ENCODE measurements at regions not wholly inside any gene's neighbourhood (a gene's known extent, or its start where the extent isn't known, plus 50 kb on each side); places are given as distances from the start of the nearest gene placed in this dataset.

DNA sequence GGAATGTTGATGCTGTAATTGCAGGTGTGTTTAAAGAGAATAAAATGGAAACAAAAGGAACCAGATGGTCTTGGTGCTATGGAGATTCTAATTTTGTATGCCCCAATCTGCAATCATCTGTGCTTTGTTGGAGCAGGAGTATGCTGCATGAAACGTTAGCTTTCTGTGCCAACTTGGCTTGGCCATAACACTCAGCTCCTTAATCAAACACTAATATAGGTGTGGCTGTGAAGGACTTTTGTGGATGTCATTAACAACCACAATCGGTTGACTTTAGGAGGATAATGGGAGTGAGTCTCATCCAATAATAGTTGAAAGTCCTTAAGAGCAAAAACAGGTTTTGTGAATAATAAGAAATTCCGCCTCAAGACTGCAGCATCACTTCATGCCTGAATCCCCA, 399.2 kb downstream of the NLGN4X start:
- Mint-ChIP-seq H3K9me3 (peaks cover 6% of the 10 kb centered on the region), H3K27me3 (ENCODE audit: low read depth) (no peaks in the 10 kb centered on the region), H3K36me3 (ENCODE audit: insufficient read depth) (no peaks in the 10 kb centered on the region), H3K4me1 (ENCODE audit: low read depth) (no peaks in the 10 kb centered on the region), H3K4me3 (no peak overlapping the region)
- DNase-seq (no peak), ATAC-seq (no peak)

DNA sequence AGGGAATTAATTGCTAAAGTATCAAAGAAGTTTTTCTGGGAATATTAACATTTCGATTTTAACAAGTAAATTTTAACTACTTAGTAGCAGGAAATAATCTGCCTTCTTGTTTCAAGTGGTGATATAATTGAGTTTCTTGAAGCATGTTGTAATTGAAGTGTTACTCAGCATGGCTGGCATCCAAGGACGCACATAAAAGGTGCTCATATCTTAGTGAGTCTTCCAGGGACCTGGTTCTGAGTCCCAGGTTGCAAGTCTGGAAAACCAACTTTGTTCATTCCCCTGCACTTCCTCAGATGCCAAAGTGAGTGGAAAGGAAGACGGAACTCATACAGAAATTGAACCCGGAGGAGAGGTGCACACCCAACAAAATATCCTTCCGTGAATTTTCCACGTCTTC, 399.6 kb downstream of the NLGN4X start:
- H3K9me3 Mint-ChIP-seq = peaks cover 6% of the 10 kb centered on the region
- ATAC-seq = no peak

DNA sequence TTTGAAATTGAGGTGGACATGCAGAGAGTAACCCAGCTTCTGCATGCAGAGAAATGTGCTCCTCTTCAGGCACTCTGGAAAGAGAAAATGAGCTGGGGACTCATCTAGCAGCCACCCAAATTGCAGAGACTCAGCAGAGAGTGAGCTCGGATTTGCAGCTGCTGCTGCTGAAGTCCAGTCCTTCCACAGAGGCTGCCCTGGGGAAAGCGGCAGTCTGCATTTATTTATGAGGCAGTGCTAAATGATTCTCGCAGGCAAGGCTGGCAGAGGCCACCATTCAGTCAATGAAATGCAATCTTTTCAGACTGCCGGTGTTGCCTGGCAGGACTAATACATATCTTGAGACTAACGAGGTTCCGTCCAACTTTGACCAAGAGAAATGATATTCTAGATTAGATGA, 404.8 kb downstream of the NLGN4X start:
- peaks cover 6% of the 10 kb centered on the region for H3K9me3 Mint-ChIP-seq
- DNase-seq (no peak), ATAC-seq (no peak)
- H3K27me3 Mint-ChIP-seq (ENCODE audit: low read depth) = no peaks in the 10 kb centered on the region
- H3K36me3 Mint-ChIP-seq (ENCODE audit: insufficient read depth) = no peaks in the 10 kb centered on the region
- H3K4me1 Mint-ChIP-seq (ENCODE audit: low read depth) = no peaks in the 10 kb centered on the region
- H3K4me3 Mint-ChIP-seq = no peak overlapping the region

More for the DNA sequence above, 399.6 kb downstream of the NLGN4X start:
- DNase-seq = no peak
- Mint-ChIP-seq H3K4me3 (no peak overlapping the region), H3K36me3 (ENCODE audit: insufficient read depth) (no peaks in the 10 kb centered on the region), H3K4me1 (ENCODE audit: low read depth) (no peaks in the 10 kb centered on the region), H3K27me3 (ENCODE audit: low read depth) (no peaks in the 10 kb centered on the region)

DNA sequence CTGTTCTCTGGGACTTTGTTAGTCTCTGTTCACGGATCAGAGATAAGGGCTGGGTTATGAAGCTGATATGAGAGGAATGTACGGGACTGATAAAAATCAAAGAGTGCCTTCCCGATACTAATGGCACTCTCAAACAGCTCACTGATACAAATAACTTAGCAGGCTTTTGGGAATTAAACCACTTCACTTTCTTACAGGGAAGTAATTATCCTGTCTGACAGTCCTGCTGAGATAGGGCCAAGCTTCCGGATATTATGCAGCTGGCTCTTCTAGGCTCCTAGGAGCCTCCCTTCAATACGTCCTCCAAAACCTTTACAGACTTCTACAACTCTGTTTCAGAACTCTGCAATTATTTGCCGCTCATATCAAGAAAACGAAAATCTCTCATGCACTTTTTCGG, 418.0 kb downstream of the NLGN4X start:
- H3K9me3 Mint-ChIP-seq = no peaks in the 10 kb centered on the region
- ATAC-seq (no peak), DNase-seq (no peak)
- no peaks in the 10 kb centered on the region for H3K27me3 Mint-ChIP-seq (ENCODE audit: low read depth)
- H3K36me3 Mint-ChIP-seq (ENCODE audit: insufficient read depth) = no peaks in the 10 kb centered on the region
- no peaks in the 10 kb centered on the region for H3K4me1 Mint-ChIP-seq (ENCODE audit: low read depth)
- no peak overlapping the region for H3K4me3 Mint-ChIP-seq

DNA sequence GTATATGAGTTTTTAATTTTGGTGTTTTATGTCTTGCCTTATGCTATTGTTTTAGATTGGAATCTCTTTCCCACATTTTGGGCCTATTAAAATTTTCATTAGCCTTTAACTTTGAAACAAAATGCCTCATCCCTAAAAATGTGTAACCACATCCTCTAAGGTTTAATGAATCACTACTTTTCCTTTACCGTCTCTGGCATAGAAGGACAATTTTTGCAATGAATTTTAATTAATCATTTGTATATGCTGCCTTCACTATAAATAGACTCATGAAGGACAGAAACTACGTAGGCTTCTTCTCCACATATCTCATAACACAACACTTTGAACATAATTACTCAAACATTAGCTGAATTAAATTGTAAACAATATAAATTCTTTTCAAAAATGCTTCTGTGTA, 421.5 kb downstream of the NLGN4X start:
- DNase-seq = no peak
- Mint-ChIP-seq H3K9me3 (no peaks in the 10 kb centered on the region), H3K4me3 (no peak overlapping the region), H3K36me3 (ENCODE audit: insufficient read depth) (no peaks in the 10 kb centered on the region), H3K27me3 (ENCODE audit: low read depth) (no peaks in the 10 kb centered on the region), H3K4me1 (ENCODE audit: low read depth) (no peaks in the 10 kb centered on the region)
- ATAC-seq = no peak

DNA sequence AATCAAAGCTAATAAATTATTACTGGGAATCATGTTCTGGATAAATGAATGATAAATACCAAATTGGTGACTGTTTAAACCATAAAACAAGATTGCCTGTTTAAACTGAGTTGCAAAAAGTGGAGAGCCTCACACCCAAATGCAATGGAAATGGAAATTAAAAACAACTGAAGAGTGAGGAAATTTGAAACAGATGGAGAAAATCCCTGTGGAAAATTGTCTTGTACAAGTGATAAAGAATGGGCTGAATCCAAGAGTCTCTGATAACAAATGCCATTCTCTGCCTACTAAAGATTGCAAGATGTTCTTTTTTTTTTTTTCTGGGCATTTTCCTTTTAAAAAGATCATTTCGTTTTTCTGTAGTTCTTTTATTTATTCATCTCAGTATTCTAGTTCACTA, 426.3 kb downstream of the NLGN4X start:
- Mint-ChIP-seq H3K9me3 (peaks cover 2% of the 10 kb centered on the region), H3K4me1 (ENCODE audit: low read depth) (no peaks in the 10 kb centered on the region), H3K4me3 (no peak overlapping the region), H3K27me3 (ENCODE audit: low read depth) (no peaks in the 10 kb centered on the region), H3K36me3 (ENCODE audit: insufficient read depth) (no peaks in the 10 kb centered on the region)
- ATAC-seq (no peak), DNase-seq (no peak)

DNA sequence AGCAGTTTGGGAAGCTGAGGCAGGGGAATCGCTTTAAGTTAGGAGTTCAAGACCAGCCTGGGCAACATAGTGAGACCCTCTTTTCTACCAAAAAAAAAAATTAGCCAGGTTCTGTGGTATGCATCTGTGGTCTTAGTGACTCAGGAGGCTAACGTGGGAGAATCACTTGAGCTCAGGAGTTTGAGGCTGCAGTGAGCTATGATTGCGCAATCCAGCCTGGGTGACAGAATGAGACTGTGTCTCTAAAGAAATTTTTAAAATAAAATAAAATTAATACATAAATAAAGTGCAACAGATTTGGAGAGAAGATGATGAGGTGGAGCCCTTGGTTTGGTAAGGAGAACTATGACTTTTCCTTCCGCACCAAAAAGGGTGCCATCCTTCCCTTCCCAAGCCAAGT, 436.9 kb downstream of the NLGN4X start:
- no peak overlapping the region for H3K4me3 Mint-ChIP-seq
- H3K9me3 Mint-ChIP-seq = peaks cover 8% of the 10 kb centered on the region
- H3K27me3 Mint-ChIP-seq (ENCODE audit: low read depth) = no peaks in the 10 kb centered on the region
- no peak for ATAC-seq
- no peak for DNase-seq
- no peaks in the 10 kb centered on the region for H3K36me3 Mint-ChIP-seq (ENCODE audit: insufficient read depth)
- H3K4me1 Mint-ChIP-seq (ENCODE audit: low read depth) = no peaks in the 10 kb centered on the region

DNA sequence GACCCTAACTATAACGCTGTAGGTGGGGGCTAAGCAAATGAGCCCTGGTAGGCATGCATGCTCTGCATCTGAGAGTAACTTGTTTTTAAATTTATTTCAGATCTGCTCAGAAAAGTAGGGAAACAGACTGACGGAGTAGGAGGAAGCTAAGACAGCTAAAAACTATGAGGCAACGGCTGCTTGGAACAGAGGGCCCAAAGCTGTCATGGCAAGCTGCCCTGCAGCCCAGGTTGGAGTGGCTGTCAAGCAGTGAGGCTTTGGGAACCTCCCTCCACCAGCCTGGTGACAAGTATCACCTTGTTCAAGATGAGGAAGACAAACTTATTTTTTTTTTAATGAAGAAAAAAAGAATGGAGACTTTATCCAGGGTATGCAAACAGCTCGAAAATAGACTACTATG, 439.8 kb downstream of the NLGN4X start:
- Mint-ChIP-seq H3K36me3 (ENCODE audit: insufficient read depth) (no peaks in the 10 kb centered on the region), H3K4me1 (ENCODE audit: low read depth) (no peaks in the 10 kb centered on the region)

DNA sequence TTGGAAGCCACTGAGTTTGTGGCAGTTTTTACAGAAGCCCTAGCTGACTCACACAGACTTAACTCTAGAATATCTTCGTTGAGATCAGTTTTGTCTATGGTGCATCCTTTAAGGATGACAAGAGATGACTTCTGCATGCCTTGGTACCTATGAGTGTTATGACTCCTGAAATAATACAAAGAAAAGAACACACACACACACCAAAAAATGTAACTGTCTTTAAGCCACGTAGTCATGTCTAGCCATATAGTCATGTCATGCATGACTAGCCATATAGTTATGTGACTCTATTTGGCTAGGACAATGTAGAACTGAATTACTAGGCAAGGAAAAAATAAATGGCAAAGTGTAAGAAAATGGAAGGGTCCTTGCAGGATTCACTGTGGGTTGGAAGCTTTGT, 447.8 kb downstream of the NLGN4X start:
- H3K4me3 Mint-ChIP-seq = no peak overlapping the region
- H3K36me3 Mint-ChIP-seq (ENCODE audit: insufficient read depth) = no peaks in the 10 kb centered on the region
- ATAC-seq (no peak), DNase-seq (no peak)
- H3K27me3 Mint-ChIP-seq (ENCODE audit: low read depth) = no peaks in the 10 kb centered on the region
- H3K4me1 Mint-ChIP-seq (ENCODE audit: low read depth) = no peaks in the 10 kb centered on the region
- peaks cover 3% of the 10 kb centered on the region for H3K9me3 Mint-ChIP-seq

More for the DNA sequence above, 439.8 kb downstream of the NLGN4X start:
- ATAC-seq (no peak), DNase-seq (no peak)
- Mint-ChIP-seq H3K9me3 (peaks cover 5% of the 10 kb centered on the region), H3K4me3 (no peak overlapping the region), H3K27me3 (ENCODE audit: low read depth) (no peaks in the 10 kb centered on the region)

DNA sequence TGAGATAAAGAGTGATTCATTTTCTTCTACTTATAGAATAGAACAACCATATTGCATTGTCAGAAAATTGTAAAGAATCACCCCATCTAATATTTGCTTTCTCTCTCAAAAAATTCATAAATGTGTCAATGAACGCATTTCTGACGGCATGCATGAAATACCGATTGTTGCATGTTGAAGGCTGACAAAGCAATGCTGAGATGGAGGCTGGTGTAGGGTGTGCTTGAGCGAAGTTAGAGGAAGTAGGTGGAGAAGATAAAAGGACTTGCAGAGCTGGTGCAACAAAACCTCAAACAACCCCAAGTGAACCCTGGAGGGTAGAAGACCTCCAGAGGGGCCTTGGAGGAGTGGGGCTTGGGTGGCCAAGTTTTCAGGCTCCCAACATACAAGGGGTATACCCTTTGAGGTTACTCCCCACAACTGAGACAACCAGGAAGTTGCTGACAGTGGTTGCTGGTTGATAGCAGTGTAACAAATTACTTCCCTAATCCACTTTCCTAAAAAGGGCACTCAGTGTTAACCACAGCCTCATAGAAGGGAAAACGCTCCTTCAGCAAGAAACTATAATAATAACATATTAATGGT, 452.7 kb downstream of the NLGN4X start:
- Mint-ChIP-seq H3K9me3 (peaks cover 3% of the 10 kb centered on the region), H3K4me1 (ENCODE audit: low read depth) (no peaks in the 10 kb centered on the region), H3K27me3 (ENCODE audit: low read depth) (no peaks in the 10 kb centered on the region), H3K4me3 (no peak overlapping the region), H3K36me3 (ENCODE audit: insufficient read depth) (no peaks in the 10 kb centered on the region)
- no peak for ATAC-seq
- DNase-seq = no peak

DNA sequence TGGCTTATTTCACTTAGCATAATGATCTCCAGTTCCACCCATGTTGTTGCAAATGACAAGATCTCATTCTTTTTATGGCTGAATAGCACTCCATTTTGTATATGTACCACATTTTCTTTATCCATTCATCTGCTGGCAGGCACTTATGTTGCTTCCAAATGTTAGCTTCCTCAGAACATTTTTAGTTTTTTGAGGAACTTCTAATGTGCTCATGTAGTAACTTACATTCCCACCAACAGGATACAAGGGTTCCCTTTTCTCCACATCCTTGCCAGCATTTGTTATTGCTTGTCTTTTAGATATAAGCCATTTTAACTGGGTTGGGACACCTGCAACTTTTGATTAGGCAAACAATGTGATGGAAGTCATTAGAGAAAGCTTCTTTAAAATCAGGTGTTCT, 454.2 kb downstream of the NLGN4X start:
- Mint-ChIP-seq H3K9me3 (peaks cover 3% of the 10 kb centered on the region), H3K27me3 (ENCODE audit: low read depth) (no peaks in the 10 kb centered on the region), H3K4me3 (no peak overlapping the region), H3K36me3 (ENCODE audit: insufficient read depth) (no peaks in the 10 kb centered on the region), H3K4me1 (ENCODE audit: low read depth) (no peaks in the 10 kb centered on the region)
- ATAC-seq (no peak), DNase-seq (no peak)

DNA sequence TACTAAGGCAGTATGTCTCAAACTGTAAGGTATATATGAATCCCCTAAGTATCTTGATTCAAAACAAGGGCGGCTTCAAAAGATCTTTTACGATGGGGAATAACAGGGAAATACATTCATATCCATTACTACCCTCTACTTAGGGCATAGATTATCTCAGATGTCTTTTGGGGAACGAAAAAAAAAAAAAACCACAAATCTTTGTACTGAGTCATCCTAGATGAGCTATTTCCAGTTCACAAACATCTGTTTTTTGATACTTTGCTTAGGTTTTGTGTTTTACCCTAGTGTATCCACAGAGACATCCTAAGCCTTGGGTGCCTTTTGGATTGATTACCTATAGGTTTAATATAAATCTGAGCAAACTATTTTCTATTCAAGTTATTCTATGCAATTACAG, 457.2 kb downstream of the NLGN4X start:
- H3K36me3 Mint-ChIP-seq (ENCODE audit: insufficient read depth) = no peaks in the 10 kb centered on the region
- ATAC-seq = no peak
- H3K4me3 Mint-ChIP-seq = no peak overlapping the region
- no peaks in the 10 kb centered on the region for H3K27me3 Mint-ChIP-seq (ENCODE audit: low read depth)
- no peaks in the 10 kb centered on the region for H3K9me3 Mint-ChIP-seq
- H3K4me1 Mint-ChIP-seq (ENCODE audit: low read depth) = no peaks in the 10 kb centered on the region
- DNase-seq = no peak

DNA sequence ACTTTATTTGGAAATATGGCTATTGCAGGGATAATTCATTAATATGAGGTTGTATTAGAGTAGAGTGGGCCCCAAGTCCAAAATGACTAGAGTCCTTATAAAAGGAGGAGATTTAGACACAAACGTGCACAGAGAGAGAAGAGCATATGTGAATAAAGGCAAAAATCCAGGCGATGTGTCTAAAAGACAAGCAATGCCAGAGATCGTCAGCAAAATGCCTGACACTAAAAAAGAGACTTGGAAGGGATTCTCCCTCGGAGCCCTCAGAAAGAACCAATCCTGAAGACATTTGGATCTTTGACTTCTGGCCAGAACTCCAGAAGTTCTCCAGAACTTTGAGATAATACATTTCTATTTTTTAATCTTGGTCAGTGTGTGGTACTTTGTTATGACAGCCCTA, 472.1 kb downstream of the NLGN4X start:
- DNase-seq (no peak), ATAC-seq (no peak)
- Mint-ChIP-seq H3K36me3 (ENCODE audit: insufficient read depth) (no peaks in the 10 kb centered on the region), H3K9me3 (no peaks in the 10 kb centered on the region), H3K27me3 (ENCODE audit: low read depth) (no peaks in the 10 kb centered on the region), H3K4me1 (ENCODE audit: low read depth) (no peaks in the 10 kb centered on the region), H3K4me3 (no peak overlapping the region)

DNA sequence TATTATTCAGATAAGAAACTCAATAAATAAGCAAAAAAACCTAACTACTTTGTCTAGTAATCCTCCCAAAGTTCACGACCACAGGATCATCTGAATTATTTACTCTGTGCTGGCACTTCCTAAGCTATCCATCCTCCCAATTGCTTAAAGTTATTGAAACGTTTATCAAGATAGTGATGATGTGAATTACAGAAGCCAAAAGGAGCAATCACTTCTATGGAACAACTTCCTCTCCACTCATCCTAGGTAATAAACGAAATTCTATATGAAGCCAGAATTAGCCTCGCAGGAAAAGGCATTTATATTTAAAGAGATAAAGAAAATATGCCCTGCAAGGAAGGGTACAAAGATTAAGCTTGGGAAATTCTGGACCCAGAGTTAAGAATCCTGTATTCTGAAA, 475.4 kb downstream of the NLGN4X start:
- DNase-seq (no peak), ATAC-seq (no peak)
- no peaks in the 10 kb centered on the region for H3K36me3 Mint-ChIP-seq (ENCODE audit: insufficient read depth)
- no peak overlapping the region for H3K4me3 Mint-ChIP-seq
- no peaks in the 10 kb centered on the region for H3K4me1 Mint-ChIP-seq (ENCODE audit: low read depth)
- H3K9me3 Mint-ChIP-seq = no peaks in the 10 kb centered on the region
- no peaks in the 10 kb centered on the region for H3K27me3 Mint-ChIP-seq (ENCODE audit: low read depth)

DNA sequence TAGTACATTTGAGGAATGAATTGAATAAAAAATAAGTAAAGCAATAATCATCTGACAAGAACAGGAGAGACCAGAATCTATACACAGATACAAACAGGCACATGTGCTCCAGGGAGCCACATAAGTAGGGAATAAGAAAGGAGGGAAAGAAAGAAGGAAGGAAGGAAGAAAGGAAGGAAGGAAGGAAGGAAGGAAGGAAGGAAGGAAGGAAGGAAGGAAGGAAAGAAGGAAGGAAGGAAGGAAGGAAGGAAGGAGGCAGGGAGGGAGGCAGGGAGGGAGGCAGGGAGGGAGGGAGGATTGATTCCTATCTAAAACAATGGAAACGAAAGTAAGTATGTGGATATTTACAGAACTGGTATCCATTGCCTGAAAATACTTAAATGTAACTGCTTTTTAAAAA, 475.8 kb downstream of the NLGN4X start:
- H3K36me3 Mint-ChIP-seq (ENCODE audit: insufficient read depth) = no peaks in the 10 kb centered on the region
- H3K9me3 Mint-ChIP-seq = no peaks in the 10 kb centered on the region
- ATAC-seq (no peak), DNase-seq (no peak)
- no peak overlapping the region for H3K4me3 Mint-ChIP-seq
- no peaks in the 10 kb centered on the region for H3K4me1 Mint-ChIP-seq (ENCODE audit: low read depth)
- H3K27me3 Mint-ChIP-seq (ENCODE audit: low read depth) = no peaks in the 10 kb centered on the region

DNA sequence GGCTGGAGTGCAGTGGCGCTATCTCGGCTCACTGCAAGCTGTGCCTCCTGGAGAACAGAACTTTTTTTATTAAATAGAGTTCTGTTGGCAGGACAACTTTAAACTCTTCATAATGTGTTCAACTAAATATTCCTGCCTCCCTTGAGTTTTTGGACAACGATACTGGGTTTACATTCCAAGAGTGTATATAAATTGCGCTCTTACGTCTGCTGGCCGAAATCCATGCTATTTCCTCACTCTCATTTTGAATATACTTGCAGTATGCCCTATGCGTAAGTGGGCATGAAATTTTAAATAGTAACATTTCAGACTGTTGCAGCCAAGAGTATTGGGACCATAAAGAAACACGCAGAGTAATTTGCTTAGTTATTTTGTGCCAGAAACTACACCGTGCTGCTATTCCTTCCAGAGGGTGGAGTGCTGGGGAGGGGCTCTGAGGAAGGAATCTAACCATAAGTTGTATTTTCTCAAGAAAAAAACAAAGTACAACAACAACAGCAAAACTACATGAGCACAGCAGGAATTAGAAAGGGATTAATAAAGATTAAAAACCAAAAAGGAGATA, 480.0 kb downstream of the NLGN4X start:
- Mint-ChIP-seq H3K27me3 (ENCODE audit: low read depth) (no peaks in the 10 kb centered on the region), H3K4me3 (no peak overlapping the region), H3K9me3 (no peaks in the 10 kb centered on the region), H3K4me1 (ENCODE audit: low read depth) (no peaks in the 10 kb centered on the region), H3K36me3 (ENCODE audit: insufficient read depth) (no peaks in the 10 kb centered on the region)
- DNase-seq (no peak), ATAC-seq (no peak)
